DOHH2 (cell line): ENCODE measurements at regions not wholly inside any gene's neighbourhood (a gene's known extent, or its start where the extent isn't known, plus 50 kb on each side); places are given as distances from the start of the nearest gene placed in this dataset.
"Not testable (repeated sequence)": the region's sequence is repeated elsewhere in the genome, so short reads cannot be mapped to it uniquely, and the experiment has no call there.

Experiments
- EZH2phosphoT487 ChIP-seq: fragments of 200-600 bp; sonication (generic); IDR thresholded peaks from 2 replicates; pipeline ENCODE4 v1.6.1; 2017; ENCODE audit warnings: borderline replicate concordance, mild to moderate bottlenecking, antibody characterized with exemption, low read length, moderate library complexity, mixed read lengths
- TF ChIP-seq, protein P1 (sequence below): fragments of 200-600 bp; sonication (generic); IDR thresholded peaks from one replicate; pipeline ENCODE4 v1.5.1; 2014; ENCODE audit warnings: antibody characterized with exemption, mild to moderate bottlenecking, low read depth, low read length; ENCODE audit not compliant: poor library complexity, severe bottlenecking

- TF ChIP-seq, protein P1, sequence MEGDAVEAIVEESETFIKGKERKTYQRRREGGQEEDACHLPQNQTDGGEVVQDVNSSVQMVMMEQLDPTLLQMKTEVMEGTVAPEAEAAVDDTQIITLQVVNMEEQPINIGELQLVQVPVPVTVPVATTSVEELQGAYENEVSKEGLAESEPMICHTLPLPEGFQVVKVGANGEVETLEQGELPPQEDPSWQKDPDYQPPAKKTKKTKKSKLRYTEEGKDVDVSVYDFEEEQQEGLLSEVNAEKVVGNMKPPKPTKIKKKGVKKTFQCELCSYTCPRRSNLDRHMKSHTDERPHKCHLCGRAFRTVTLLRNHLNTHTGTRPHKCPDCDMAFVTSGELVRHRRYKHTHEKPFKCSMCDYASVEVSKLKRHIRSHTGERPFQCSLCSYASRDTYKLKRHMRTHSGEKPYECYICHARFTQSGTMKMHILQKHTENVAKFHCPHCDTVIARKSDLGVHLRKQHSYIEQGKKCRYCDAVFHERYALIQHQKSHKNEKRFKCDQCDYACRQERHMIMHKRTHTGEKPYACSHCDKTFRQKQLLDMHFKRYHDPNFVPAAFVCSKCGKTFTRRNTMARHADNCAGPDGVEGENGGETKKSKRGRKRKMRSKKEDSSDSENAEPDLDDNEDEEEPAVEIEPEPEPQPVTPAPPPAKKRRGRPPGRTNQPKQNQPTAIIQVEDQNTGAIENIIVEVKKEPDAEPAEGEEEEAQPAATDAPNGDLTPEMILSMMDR, result not testable (repeated sequence)
- not testable (repeated sequence) for TF ChIP-seq EZH2phosphoT487
Observed at GRCh38 chr16:29253066-29253590, 153.4 kb downstream of the NPIPB11 start.
